Neural cell (in vitro differentiated cells): ENCODE measurements at regions not wholly inside any gene's neighbourhood (a gene's known extent, or its start where the extent isn't known, plus 50 kb on each side); places are given as distances from the start of the nearest gene placed in this dataset.

Source experiments
- CTCF ChIP-seq: fragments of 450-650 bp; IDR thresholded peaks from 2 replicates; pipeline ENCODE4 v1.5.1; 2014; ENCODE audit warnings: antibody characterized with exemption, mild to moderate bottlenecking, moderate library complexity; ENCODE audit not compliant: poor library complexity, severe bottlenecking
- POLR2AphosphoS5 ChIP-seq: IDR thresholded peaks from 2 replicates; pipeline ENCODE4 v1.6.1; 2012
- RAD21 ChIP-seq: fragments of 450-650 bp; conservative IDR thresholded peaks from 2 replicates; pipeline ENCODE4 v1.6.1; 2014; ENCODE audit warnings: antibody characterized with exemption, mild to moderate bottlenecking, moderate library complexity
- SMC3 ChIP-seq: fragments of 450-650 bp; conservative IDR thresholded peaks from 2 replicates; pipeline ENCODE4 v1.6.1; 2014; ENCODE audit warnings: antibody characterized with exemption, mild to moderate bottlenecking, moderate library complexity; ENCODE audit not compliant: poor library complexity

GRCh38 chr17:77665833-77666232, 292.7 kb upstream of the TNRC6C start:
- TF ChIP-seq SMC3 (no peak), CTCF (no peak), RAD21 (no peak), POLR2AphosphoS5 (no peak)
